ENCODE measurements at regions not wholly inside any gene's neighbourhood (a gene's known extent, or its start where the extent isn't known, plus 50 kb on each side); places are given as distances from the start of the nearest gene placed in this dataset.

DNA sequence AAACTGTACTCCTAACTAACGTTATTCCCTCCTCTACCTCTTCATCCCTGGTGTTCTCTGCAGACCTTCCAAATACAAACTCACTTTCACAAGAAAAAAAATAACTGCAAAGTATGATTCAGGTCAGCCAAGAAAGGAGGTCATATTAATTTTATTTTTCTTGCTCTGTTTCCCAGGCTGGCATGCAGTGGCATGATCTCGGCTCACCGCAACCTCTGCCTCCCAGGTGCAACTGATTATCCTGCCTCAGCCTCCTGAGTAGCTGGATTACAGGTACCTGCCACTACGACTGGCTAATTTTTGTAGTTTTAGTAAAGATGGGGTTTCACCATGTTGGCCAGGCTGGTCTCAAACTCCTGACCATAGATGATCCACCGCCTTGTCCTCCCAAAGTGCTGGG is 156.6 kb downstream of the CHIC2 start:
- Mint-ChIP-seq H3K9me3 (ENCODE audit: unreplicated experiment) (no peaks in the 10 kb centered on the region), H3K4me3 (ENCODE audit: unreplicated experiment) (no peak overlapping the region), H3K27me3 (ENCODE audit: unreplicated experiment) (no peaks in the 10 kb centered on the region), H3K4me1 (ENCODE audit: unreplicated experiment) (peaks cover 47% of the 10 kb centered on the region), H3K36me3 (ENCODE audit: unreplicated experiment) (no peaks in the 10 kb centered on the region), H3K27ac (ENCODE audit: unreplicated experiment) (peak overlapping the region; percentile 66)
- no peak for DNase-seq (ENCODE audit: extremely low spot score, unreplicated experiment)
- TF ChIP-seq, protein P1, sequence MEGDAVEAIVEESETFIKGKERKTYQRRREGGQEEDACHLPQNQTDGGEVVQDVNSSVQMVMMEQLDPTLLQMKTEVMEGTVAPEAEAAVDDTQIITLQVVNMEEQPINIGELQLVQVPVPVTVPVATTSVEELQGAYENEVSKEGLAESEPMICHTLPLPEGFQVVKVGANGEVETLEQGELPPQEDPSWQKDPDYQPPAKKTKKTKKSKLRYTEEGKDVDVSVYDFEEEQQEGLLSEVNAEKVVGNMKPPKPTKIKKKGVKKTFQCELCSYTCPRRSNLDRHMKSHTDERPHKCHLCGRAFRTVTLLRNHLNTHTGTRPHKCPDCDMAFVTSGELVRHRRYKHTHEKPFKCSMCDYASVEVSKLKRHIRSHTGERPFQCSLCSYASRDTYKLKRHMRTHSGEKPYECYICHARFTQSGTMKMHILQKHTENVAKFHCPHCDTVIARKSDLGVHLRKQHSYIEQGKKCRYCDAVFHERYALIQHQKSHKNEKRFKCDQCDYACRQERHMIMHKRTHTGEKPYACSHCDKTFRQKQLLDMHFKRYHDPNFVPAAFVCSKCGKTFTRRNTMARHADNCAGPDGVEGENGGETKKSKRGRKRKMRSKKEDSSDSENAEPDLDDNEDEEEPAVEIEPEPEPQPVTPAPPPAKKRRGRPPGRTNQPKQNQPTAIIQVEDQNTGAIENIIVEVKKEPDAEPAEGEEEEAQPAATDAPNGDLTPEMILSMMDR (IDR thresholded peaks at IDR 0.05): no peak

DNA sequence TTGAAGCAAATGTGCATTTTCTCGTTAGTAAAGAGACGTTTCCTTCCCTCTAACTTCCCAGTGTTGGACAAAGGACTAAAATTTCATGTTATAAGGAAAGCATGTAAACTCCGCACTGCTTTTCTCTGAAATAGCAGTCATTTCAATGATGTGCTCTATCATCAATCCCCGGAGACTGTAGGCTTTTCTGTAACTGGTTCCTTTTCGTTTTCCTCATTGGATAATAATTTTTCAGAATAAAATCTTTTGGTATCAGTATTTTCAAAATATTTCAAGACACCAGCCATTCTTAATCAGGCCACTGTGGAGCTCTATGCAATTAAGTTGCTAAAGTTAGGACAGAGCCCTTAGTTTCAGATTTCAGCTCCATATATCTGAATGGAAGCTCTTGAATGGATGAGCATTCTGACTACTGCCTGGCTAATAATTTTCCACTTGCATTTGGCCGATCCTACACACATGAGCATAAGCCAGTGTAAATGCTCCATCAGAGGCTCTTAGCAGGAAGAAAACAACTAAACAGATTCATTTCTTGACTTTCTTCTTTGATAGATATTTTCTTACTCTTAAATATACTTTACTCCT is 157.7 kb downstream of the CHIC2 start:
- peaks cover 47% of the 10 kb centered on the region for H3K4me1 Mint-ChIP-seq (ENCODE audit: unreplicated experiment)
- no peaks in the 10 kb centered on the region for H3K27me3 Mint-ChIP-seq (ENCODE audit: unreplicated experiment)
- H3K4me3 Mint-ChIP-seq (ENCODE audit: unreplicated experiment): peak overlapping the region; percentile 67
- no peaks in the 10 kb centered on the region for H3K36me3 Mint-ChIP-seq (ENCODE audit: unreplicated experiment)
- TF ChIP-seq, protein P1 (IDR thresholded peaks at IDR 0.05): no peak
- DNase-seq (ENCODE audit: extremely low spot score, unreplicated experiment): no peak
- no peaks in the 10 kb centered on the region for H3K9me3 Mint-ChIP-seq (ENCODE audit: unreplicated experiment)
- peak overlapping the region; percentile 66 for H3K27ac Mint-ChIP-seq (ENCODE audit: unreplicated experiment)

DNA sequence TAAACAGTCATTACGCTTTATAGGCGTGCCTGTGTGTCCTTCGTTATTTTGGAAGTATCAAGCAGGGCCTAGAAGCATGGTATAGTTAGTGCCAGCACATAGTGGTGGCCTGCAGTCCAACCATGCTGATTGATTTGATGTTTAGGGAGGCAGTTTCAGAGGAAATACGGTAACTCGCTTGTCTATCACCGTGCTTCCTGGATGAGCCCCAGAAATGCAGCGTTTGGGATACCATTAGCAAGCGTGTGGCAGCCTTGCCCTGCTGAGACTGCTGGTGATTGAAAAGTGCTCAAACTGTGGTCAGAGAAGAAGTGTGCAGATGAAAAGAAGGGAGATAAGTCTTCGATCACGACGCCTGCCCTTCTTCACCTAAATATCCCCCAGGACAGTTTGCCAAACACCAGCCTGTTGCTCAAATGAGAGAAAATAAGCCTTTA is 158.4 kb downstream of the CHIC2 start:
- Mint-ChIP-seq H3K9me3 (ENCODE audit: unreplicated experiment) (no peaks in the 10 kb centered on the region), H3K36me3 (ENCODE audit: unreplicated experiment) (no peaks in the 10 kb centered on the region), H3K27ac (ENCODE audit: unreplicated experiment) (peak overlapping the region; percentile 66), H3K4me1 (ENCODE audit: unreplicated experiment) (peaks cover 47% of the 10 kb centered on the region), H3K4me3 (ENCODE audit: unreplicated experiment) (peak overlapping the region; percentile 67), H3K27me3 (ENCODE audit: unreplicated experiment) (no peaks in the 10 kb centered on the region)
- TF ChIP-seq, protein P1 (IDR thresholded peaks at IDR 0.05): no peak
- DNase-seq (ENCODE audit: extremely low spot score, unreplicated experiment): no peak

DNA sequence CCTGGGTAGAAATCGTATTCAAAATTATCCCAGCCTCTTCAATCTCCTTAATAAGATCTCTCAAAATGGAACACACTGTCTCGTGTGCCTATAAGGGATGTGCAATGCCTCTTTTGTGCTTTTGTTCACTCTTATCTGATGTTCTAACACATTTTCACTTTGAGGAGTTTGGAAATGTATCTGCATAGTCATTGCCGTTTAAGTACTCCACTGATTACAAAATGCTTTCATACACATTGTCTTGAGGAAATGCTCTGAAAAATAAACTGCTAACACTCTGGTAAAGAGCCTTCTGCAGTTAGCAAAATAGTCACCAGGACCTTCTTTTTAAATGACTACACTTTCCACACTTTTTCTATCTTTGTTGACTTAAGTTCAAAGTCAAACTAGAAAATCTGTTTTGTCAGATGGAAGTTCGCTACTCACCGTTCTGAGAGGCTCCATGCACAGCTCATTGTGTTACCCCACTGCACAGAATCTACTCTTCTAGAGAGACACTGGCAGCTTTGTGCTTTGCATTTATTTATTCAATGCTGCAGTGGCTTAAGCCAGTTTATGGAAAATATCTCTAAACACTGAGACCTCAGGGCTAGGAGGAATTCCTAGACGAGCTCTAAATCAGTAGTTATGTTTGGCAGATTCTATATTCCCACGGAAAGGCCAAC is 159.0 kb downstream of the CHIC2 start:
- DNase-seq (ENCODE audit: extremely low spot score, unreplicated experiment): no peak
- Mint-ChIP-seq H3K36me3 (ENCODE audit: unreplicated experiment) (no peaks in the 10 kb centered on the region), H3K27ac (ENCODE audit: unreplicated experiment) (peak overlapping the region; percentile 66), H3K4me1 (ENCODE audit: unreplicated experiment) (peaks cover 50% of the 10 kb centered on the region), H3K9me3 (ENCODE audit: unreplicated experiment) (no peaks in the 10 kb centered on the region), H3K4me3 (ENCODE audit: unreplicated experiment) (peak overlapping the region; percentile 67), H3K27me3 (ENCODE audit: unreplicated experiment) (no peaks in the 10 kb centered on the region)
- TF ChIP-seq, protein P1 (IDR thresholded peaks at IDR 0.05): no peak

DNA sequence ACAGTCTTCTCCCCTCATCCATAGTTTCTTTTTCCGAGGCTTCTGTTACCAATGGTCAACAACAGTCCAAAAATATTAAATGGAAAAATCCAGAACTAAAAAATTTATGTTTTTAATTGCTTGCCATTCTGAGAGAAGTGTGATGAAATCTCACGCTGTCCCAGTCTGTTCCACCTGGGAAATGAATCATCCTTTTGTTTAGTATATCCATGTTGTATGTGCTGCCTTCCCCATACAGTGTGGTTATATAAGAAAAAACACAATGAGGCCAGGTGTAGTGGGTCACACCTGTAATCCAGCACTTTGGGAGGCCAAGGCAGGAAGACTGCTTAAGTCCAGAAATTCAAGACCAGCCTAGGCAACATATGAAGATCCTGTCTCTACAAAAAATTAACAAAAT is 161.6 kb downstream of the CHIC2 start:
- DNase-seq (ENCODE audit: extremely low spot score, unreplicated experiment): no peak
- Mint-ChIP-seq H3K27ac (ENCODE audit: unreplicated experiment) (no peak overlapping the region), H3K4me3 (ENCODE audit: unreplicated experiment) (no peak overlapping the region), H3K36me3 (ENCODE audit: unreplicated experiment) (no peaks in the 10 kb centered on the region), H3K27me3 (ENCODE audit: unreplicated experiment) (no peaks in the 10 kb centered on the region), H3K4me1 (ENCODE audit: unreplicated experiment) (peaks cover 49% of the 10 kb centered on the region), H3K9me3 (ENCODE audit: unreplicated experiment) (no peaks in the 10 kb centered on the region)
- TF ChIP-seq, protein P1 (IDR thresholded peaks at IDR 0.05): no peak
